NCI-H1105 treated with DMSO at 0.1 percent for 48 hours (cell line): ENCODE measurements at regions not wholly inside any gene's neighbourhood (a gene's known extent, or its start where the extent isn't known, plus 50 kb on each side); places are given as distances from the start of the nearest gene placed in this dataset.
"Not testable (repeated sequence)": the region's sequence is repeated elsewhere in the genome, so short reads cannot be mapped to it uniquely, and the experiment has no call there.

Experiments
- DNase-seq: peaks from one replicate; lab custom pipeline; 2025; lab: John Stamatoyannopoulos, UW

DNA sequence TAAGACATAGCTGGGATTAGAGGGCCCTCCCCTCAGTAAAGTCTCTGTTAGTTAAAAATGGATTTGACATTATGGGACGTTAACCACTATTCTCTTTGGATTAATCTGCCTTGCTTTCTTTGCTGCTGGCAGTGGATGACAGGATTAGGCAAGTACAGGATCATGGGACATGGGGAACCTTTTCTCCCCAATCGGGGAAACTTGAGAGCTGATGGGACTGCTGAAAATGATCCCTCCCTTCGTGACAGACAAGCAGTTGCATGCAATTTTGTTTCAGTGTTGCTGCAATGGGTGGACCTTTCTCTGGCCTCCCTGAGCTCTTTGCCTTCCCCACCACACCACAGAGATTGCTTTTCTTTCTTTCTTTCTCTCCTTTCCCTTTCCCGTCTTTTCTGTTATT is 120.2 kb upstream of the BANK1 start:
- DNase-seq: no peak

DNA sequence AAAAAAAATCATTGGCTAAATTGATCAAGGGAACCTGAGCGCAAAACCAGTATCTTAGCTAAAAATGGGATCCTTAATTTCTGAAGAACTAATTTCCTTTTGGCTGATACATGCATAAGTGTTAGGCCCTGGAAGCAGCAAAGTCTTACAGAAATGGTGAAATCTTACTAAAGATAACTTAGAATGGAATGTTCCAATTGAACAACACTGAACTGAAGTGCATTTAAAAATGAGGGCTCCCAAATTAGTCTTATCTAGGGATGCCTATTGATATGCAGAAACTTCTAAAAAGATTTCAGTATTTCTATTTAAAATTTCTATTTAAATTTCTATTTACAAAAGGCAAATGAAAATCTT is 120.7 kb upstream of the BANK1 start:
- DNase-seq: no peak

DNA sequence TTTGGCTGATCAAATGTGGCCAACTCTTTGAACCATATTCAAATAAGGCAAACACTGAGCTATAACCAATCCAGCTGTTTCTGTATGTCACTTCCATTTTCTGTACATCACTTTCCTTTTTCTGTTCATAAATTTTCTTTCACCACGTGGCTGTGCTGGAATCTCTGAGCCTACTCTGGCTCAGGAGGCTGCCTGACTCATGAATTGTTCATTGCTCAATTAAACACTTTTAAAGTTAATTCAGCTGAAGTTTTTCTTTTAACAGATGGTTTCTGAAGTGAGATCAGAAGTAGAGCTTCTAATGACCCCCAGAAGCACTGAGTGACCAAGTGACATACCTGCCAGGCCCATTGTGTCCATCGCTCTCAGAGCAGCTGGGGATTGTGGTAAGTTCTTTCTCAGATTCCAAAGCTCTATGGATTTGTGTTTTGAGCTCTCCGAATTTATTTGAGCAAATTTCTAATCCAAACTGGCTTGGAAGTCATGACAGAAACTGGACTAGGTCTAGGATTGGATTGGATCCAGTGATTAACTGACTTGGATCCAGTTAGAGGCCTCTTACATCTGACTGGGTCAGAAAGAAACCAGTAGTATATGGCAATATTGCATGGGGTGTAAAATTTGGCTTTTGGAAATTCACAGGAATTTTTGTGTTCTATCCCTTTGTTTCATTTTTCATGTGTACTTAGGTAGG is 121.2 kb upstream of the BANK1 start:
- no peak for DNase-seq

DNA sequence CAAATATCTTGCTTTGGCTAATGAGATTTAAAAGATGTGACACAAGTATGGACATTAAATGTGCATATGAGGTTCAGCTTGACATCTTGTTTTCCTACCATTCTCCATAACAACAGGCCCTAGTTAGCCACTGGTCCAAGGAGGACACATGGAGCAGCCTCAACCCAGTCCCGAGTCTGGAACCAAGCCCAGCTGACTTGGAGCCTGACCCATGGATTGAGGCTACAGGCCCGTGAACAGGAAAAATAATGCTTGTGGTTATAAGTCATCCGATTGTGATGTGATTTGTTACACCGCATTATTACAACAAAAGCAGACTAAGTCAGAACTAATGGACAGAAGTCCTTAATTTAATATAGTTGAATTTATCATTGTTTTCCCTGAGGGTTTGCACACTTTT is 123.2 kb upstream of the BANK1 start:
- DNase-seq: no peak

DNA sequence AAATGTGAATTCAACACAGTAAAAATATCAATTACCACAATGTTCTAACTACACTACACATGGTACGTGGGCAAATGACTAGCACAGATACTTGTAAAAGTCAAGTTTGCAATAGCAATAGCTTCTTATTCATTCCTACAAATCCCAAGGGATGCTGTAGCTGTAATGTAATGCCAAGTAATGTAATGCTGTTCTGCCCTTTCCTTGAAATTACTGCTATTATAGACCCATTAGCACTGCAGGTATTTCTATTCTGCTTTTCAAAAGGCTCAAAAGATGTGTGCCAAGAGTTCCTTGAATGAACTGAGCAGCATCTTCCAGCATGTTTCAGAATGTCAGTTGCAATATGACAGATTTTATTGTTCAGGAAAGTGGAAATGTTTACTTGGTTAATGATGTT is 129.9 kb upstream of the BANK1 start:
- DNase-seq: no peak

DNA sequence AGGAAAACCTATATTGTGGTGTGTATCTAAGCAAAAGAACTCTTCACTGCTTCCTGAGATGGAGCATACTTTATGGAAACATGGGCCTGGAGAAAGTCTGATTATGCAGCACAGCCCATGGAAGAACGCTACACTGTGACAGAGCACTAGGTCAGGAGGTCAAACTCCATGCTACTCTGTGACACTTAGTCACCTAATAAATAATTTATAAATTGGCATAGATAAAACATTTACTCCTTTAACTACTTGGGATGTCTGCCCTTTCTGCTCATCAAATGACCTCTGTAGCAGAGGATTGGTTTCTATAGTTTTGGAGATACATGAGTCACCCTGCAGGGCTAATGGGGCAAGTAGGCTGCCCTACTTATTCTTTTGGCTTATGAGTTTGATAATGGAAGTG is 134.7 kb upstream of the BANK1 start:
- DNase-seq: no peak

DNA sequence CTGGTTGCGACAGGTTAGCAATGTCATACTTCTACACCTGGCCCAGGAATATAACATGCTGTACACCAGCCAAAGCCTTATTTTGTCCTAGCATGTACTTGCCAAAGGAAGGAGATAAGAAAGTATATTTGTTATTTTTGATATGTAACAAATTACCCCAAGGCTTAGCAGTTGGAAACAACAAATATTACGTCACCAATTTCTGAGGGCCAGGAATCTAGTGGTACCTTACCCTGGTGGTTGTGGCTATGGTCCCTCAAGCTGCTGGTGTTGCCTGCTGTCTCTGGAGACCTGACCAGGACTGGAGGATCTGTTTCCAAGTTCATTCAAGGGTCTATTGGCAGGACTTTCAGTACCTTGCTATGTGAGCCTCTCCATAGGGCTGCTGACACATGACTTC is 135.5 kb upstream of the BANK1 start:
- no peak for DNase-seq

DNA sequence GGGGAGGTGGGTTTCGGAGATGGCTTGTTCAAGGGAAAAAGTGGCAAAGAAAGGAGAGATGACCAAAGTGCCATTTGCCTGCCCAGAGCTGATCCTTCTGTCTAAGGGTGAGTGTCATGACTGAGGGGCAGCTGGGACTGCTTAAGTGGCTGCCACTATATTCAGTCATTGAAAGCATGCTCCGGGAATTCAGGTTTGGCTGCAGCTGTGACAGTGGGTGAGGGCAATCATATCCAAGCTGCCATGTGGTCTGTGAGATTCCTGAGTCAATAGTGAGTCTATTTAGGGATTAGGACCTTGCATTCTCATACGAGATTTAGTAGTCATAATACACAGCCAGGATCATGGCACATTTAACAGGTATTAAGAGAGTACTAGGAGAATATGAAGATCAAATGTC is 138.8 kb upstream of the BANK1 start:
- peak; percentile 4 for DNase-seq

DNA sequence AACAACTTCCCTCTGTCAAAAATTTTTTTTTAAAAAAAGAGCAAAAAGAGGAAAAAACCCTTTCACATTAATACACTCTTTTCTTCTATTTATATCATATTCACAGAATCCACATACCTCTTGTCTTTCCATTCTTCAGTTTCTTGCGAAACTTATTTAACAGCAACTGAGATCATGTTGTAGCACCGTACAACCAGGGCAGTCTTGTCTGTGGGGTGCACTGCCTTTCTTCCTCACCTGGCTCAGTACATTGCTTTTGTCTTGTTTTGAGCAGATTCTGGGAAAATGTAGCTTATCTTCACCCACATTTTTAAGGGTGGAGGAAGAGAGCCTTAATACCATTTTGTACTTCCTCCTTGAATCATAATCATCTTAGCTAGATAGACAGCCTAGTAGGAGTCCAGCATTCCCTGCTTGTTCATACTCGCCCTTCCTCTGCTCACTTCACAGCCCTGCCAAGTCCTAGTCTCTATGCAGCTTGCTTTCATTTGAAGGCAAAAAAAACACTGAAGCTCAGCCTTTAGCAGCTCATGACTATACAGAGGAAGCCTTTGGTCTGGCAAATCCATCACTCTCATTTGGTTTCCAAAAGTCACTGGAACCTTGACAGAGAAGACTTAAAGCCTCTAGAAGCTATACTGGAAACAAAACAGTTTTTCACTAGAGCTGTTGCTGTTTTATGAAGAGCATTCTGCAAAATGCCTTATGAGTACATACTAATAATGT is 140.6 kb upstream of the BANK1 start:
- DNase-seq: peak; percentile 67

DNA sequence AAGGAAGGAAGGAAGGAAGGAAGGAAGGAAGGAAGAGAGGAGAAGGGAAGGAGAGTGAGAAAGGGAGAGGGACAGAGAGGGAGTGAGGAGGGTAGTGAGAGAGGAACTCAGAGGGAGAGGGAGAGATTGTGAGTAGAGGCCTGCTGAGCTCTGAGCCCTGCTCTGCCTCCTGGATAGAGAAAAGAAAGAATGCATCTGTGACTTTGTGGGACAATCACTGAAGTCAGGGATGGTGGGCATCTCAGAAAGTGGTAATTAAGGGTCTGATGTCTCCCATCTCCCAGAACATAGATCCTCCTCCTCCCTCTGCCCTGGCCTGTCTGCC is 142.9 kb upstream of the BANK1 start:
- DNase-seq: no peak

DNA sequence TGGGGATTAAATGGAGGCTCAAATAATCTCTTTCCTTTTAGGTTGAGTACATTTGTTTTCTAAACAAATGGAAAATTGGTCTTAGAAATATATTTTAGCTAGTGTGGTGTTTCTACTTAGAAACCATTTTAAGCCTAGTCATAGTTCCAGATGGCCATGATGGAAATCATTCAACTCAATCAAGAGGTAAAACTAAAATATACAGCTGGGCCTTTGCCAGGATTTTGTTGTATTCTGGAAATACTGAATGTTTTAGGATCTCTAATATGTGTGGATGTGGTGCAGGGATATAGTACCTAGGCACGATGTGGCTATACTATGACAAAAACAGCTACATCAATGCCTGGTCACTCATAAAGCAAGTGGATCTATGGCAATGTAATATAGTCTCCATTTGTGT is 146.0 kb upstream of the BANK1 start:
- DNase-seq: no peak

DNA sequence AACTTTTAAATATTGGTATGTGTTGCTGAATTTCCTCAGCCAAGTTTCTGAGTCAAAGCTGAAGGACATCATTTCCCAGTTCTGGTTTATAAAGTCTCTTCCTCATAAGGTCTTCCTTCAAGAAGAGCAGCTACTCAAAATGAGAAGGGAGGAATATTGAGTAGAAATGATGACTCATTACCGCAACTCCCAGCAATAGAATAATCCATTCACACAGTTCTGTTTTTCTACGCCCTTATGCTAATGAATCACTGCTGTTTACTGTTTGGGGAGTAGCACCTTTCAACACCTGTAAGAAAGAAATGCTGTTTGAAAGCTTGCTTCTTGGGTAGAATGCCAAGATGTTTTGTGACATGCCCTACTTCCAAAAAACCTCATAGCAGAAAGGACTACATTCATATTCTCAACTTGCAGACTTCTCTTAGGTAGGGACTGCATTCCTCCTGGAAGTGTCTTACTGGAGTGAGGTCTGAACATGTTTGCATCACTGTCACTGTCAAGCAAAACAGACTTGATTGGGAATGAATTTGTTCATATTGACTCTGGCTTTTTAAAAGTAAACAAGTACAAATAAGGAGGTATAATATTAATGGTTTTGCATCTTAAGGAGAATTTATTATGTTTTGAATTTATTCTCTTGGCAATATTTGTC is 147.2 kb upstream of the BANK1 start:
- no peak for DNase-seq

DNA sequence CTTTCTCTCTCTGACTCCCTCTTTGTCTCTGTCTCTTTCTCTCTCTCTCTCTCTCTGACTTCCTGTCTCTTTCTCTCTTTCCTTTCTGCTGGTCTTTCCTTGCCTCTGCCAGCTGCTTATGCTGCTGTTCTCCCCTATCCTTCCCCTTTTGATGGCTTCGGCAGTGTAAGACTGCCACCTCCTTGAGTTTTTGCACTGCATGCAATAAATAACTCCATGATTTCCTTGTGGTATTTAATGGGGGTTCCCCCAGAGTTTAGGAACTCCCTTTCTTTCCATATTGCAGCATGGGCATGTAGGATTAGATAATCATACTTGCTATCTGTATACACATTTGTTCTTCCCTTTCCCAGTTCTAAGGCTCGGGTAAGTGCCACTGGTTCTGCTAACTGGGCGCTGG is 157.8 kb upstream of the BANK1 start:
- not testable (repeated sequence) for DNase-seq

DNA sequence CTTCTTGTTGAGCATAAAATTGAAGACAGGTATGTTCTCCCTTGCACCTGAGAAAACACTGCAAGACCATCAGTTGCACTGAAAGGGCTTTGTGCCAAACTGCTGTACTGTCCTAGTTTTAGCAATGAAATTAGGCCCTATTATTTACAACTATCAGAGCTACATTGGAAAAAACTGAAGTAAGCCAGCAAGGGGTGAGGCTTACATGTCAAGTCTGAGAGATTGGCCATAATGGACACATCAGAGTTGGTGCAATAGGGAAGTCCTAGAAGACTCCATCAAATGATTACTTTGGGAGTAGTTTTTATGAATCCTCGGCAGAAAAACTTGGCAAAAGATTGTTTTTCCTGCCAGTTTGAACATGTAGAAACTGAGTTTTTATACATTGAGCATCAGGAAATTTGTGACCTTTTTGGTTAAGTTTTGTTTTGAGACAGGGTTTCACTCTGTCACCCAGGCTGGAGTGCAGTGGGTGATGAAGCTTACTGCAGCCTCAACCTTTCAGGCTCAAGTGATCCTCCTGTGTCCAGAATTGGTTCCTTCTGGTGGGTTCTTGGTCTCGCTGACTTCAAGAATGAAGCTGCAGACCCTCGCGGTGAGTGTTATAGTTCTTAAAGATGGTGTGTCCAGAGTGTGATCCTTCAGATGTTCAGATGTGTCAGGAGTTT is 160.1 kb upstream of the BANK1 start:
- no peak for DNase-seq

DNA sequence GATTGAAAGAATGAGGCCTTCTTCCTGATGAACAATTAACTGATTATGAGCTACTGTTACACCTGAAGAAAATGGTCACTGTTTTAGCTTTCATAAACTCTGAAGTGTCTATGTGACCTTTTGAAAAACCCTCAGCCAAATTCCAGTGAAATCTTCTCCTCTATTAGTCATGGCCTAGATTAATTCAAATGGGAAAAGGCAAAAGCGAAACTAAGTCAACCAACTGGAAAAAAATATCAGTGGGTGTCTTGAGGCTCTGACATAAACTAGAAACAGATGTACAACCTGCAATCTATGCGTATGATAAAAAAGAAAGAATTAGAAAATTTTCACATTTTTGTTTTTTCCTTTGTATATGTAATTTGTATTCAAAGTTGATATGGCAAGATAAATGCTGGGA is 169.4 kb upstream of the BANK1 start:
- DNase-seq: no peak

DNA sequence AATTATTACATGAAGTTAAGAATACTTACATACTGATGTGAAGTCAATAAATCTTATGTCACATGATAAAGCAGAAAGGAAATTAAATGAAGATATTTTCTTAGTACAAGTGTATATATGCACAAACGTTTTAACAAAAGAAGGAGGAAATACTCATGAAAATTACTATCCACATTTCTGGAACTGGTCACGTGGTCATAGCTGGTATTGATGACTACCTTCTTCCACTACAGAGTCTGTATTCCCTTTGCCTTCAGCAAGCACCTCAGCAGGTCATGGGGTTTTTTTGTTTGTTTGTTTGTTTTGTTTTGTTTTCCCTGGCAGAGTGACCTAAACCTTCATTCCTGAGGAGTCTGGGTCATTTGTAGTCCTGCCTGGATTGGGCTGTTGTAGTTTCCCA is 174.9 kb upstream of the BANK1 start:
- DNase-seq: no peak

DNA sequence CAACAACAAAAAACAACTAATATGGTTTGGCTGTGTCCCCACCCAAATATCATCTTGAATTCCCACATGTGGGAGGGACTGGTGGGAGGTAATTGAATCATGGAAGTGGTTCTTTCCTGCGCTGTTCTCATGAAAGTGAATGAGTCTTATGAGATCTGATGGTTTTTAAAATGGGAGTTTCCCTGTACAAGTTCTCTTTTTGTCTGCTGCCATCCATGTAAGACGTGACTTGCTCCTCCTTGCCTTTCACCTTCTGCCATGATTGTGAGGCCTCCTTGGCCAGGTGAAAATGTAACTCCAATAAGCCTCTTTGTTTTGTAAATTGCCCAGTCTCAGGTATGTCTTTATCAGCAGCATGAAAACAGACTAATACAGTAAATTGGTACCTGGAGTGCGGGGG is 183.5 kb upstream of the BANK1 start:
- not testable (repeated sequence) for DNase-seq

DNA sequence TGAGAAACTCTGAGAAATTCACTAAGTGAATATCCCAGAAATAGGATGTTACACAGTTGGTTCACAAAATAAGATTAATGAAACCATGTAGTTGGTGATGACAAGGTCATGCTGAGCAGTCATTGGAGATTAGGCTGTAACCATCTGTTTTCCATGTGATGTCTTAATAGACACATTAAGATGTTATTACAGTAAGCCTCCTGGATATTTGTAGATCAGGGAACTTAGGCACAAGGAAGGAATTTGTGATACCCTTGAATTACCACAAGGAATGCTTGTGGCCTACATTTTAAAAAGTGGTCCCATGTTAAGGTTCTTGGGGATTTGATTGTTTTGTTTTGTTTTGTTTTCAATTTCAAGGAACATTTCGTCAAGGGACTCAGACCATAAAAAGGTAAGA is 185.6 kb upstream of the BANK1 start:
- DNase-seq: no peak

DNA sequence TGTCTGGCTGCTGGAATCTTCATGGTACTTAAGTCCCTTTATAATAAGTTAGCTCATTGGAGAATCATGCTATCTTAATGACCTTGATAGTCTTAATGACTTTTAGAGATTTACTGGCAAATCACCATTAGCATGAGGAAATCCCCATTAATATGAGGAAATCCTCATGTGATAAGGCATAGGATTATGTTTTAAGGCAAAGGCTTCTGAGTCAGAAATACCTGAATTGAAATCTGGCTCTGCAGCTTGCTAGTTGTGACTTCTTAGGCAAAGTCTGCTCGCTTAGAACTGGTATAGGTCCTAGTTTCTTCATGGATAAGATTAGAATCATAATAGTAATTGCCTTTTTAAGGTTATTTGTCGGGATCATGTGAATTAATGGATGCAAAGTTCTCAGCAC is 190.2 kb upstream of the BANK1 start:
- DNase-seq: no peak

DNA sequence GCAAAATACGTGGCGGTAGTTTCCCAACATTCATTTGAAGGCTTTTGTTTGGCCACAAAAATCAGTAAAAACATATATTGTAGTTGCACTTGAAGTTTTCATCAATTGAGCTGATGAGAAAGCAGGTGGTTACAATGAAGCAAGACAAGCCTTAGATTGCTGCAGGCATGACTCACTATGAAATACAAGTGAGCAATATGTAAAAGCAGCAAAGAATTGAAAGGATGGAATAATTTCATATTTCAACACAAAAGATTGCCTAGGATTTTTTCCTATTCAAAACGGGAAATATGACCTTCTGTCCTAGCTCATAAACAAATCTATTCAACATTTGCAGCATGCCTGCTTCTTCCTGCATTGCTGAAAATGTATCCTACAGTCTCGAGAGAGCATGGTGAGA is 190.9 kb upstream of the BANK1 start:
- DNase-seq: no peak

DNA sequence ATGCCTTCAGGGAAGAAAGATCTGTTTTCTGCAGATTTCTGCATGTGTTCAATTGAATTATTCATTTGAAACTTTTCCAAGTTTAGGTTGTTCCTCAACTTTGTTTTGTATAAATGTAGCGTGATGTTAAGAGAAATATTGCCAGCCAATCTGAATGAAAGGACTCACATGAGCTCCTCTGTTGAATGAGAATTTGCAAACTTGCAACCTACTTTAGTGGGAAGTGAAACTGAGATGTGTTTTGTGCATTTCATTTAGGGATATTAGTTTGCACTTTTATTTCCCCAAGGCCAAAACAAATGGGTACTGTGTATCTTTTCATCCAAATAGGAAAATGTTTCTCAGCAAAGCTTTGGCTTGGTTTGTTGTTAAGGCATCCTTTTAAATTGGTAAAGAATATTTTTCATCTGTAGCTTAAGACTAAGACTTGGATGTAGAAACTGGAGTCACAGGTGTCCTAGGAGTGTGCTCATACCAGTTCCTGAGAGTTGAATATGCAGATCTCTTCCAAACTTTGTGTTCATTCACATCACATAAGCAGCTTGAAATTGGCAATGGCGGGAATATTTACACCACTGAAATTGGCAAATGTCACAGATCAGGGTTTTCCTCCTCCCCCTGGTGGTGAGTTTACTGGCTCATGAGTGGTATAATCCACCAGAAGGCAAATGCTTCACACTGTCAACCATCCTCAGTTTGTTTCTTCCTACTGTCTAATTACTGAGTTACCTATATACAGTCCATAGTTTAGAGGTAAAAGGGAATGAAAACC is 193.6 kb upstream of the BANK1 start:
- DNase-seq: no peak

DNA sequence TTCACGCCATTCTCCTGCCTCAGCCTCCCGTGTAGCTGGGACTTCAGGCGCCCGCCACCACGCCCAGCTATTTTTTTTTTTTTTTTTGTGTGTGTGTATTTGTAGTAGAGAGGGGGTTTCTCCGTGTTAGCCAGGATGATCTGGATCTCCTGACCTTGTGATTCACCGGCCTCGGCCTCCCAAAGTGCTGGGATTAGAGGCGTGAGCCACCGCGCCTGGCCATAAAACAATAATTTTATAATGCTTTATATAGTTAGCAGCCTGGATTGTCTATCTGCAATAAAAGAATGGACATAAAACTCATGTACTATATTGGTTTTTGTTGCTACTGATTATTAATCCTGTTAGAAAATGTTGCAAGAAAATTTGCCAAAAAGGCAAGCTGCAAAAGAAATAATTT is 195.9 kb upstream of the BANK1 start:
- DNase-seq: no peak
